Activated T-cell treated with anti-CD3 and anti-CD28 coated beads, Interleukin-2, amount 50 U/mL, for 4 hours (primary cell): ENCODE measurements at regions not wholly inside any gene's neighbourhood (a gene's known extent, or its start where the extent isn't known, plus 50 kb on each side); places are given as distances from the start of the nearest gene placed in this dataset.

Experiments
- ATAC-seq, 2 donors: fragments of 200-7000 bp; cut with Tn5 transposase; one replicate each; pipeline ENCODE4 v1.10.0; 2021
- DNase-seq: peaks from one replicate; pipeline ENCODE4 v3.0.0-alpha.2; 2020
- H3K27me3 Mint-ChIP-seq: one replicate; pipeline ENCODE4 v1.8.0; 2021; ENCODE audit warnings: low read depth, mixed read lengths
- H3K36me3 Mint-ChIP-seq: one replicate; pipeline ENCODE4 v1.8.0; 2022; ENCODE audit warnings: mixed read lengths; ENCODE audit not compliant: insufficient read depth
- H3K4me1 Mint-ChIP-seq: one replicate; pipeline ENCODE4 v1.8.0; 2021; ENCODE audit warnings: low read depth, mixed read lengths
- H3K4me3 Mint-ChIP-seq: one replicate; pipeline ENCODE4 v1.8.0; 2021; ENCODE audit warnings: mild to moderate bottlenecking, moderate library complexity, mixed read lengths
- H3K9me3 Mint-ChIP-seq: one replicate; pipeline ENCODE4 v1.8.0; 2021; ENCODE audit warnings: mixed read lengths

DNA sequence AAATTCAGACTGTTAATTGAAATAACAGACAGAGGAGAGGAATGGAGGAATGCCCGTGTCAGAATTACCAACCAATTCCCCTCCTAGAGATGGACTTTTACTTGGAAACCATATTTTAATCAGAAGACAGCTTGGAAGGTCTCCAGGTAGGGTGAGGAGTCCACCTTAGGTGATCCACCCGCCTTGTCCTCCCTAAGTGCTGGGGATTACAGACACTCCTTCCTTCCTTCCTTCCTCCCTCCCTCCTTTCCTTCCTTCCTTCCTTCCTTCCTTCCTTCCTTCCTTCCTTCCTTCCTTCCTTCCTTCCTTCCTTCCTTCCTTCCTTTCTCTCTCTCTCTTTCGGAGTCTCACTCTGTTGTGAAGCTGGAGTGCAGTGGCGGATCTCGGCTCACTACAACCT lies 328.0 kb downstream of the RAPGEF2 start:
- ATAC-seq, result no peak
- H3K4me3 Mint-ChIP-seq, result no peak overlapping the region
- peaks cover 3% of the 10 kb centered on the region for H3K27me3 Mint-ChIP-seq
- no peaks in the 10 kb centered on the region for H3K4me1 Mint-ChIP-seq
- no peaks in the 10 kb centered on the region for H3K9me3 Mint-ChIP-seq
- H3K36me3 Mint-ChIP-seq, result no peaks in the 10 kb centered on the region
- DNase-seq, result no peak

DNA sequence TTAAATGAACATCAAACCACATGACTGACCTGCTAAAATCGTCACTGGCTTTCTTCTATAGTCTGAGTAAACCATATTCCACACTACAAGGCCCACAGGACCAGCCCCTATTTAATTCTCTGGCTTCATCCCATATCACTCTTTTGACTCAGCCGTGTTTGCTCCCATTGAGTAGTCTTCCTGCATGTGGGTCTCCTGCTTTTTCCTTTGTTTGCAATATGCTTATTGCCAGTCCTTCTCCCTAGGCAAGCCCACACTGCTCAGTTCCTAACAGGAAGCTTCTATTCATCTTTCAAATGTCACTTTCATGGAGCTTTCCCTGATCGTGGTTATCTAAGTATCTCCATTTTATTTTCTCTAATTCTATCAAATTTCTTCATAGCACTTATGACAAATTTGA lies 329.6 kb downstream of the RAPGEF2 start:
- no peak overlapping the region for H3K4me3 Mint-ChIP-seq
- no peaks in the 10 kb centered on the region for H3K4me1 Mint-ChIP-seq
- no peaks in the 10 kb centered on the region for H3K9me3 Mint-ChIP-seq
- peaks cover 3% of the 10 kb centered on the region for H3K27me3 Mint-ChIP-seq
- ATAC-seq, result no peak
- DNase-seq, result no peak
- H3K36me3 Mint-ChIP-seq, result no peaks in the 10 kb centered on the region

DNA sequence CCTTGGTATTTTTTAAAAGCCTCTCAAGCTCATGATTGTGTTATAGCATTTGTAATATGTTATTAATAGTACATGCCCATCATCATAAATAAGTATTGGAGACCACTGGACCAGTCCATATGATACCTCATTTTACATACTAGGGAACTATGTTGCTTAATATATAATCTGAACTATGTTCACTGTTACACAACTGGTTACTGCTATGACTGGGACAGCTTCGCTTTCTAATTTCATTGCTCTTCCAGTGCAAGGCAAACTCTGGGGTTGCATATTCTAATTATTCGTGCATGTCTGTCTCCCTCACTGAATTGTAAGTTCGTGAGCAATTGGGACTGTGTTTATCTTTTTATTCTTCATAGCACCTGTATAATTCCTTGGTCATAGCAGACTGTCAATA lies 330.5 kb downstream of the RAPGEF2 start:
- no peaks in the 10 kb centered on the region for H3K4me1 Mint-ChIP-seq
- H3K4me3 Mint-ChIP-seq, result no peak overlapping the region
- peaks cover 3% of the 10 kb centered on the region for H3K27me3 Mint-ChIP-seq

DNA sequence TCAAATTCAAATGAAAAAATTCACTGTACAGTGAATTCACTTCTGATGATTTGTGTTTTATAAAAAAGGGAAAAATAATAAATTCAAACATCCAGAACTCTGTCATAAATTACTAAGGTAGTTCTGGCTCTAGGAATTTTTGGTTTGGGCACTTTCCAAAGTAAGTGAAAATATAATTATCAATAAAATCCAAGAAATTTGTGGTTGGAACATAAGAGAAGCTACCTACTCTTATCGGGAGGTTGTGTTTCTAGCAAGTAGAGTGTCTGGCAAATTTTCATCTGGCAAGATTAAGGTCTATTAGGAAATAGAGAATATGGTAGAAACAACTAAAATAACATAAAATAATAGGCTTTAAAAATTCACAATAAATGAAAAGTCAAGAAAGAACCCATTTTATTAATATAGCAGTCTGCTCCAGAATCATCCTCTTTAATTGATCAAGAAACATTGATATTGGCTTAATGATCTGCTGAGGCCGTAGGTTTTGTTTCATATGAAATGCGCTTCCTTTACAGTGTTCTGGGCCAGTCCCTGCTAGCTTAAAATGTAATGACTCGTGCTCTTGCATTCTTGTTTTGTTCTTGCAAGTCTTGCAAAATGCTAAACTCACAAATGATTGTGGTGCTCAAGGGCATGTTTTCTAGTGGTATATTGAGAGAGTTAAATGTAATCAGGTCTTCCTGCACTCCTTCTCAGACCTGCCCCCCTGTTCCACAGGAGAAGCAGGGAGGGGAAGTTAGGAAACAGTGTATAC lies 331.4 kb downstream of the RAPGEF2 start:
- Mint-ChIP-seq H3K4me1 (no peaks in the 10 kb centered on the region), H3K4me3 (no peak overlapping the region), H3K36me3 (no peaks in the 10 kb centered on the region), H3K27me3 (peaks cover 3% of the 10 kb centered on the region), H3K9me3 (no peaks in the 10 kb centered on the region)
- DNase-seq (no peak), ATAC-seq (no peak)

More for the DNA sequence above, 330.5 kb downstream of the RAPGEF2 start:
- Mint-ChIP-seq H3K36me3 (no peaks in the 10 kb centered on the region), H3K9me3 (no peaks in the 10 kb centered on the region)
- ATAC-seq, result no peak
- DNase-seq, result no peak

DNA sequence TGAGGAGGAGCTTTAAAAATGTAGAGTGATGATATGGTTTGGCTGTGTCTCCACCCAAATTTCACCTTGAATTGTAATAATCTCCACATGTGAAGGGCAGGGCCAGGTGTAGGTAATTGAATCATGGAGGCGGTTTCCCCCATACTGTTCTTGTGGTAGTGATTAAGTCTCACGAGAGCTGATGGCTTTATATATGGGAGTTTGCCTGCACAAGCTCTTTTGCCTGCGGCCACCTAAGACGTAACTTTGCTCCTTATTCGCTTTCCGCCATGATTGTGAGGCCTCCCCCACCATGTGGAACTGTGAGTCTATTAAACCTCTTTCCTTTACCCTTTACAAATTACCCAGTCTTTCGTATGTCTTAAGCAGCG lies 332.0 kb downstream of the RAPGEF2 start:
- Mint-ChIP-seq H3K9me3 (no peaks in the 10 kb centered on the region), H3K36me3 (no peaks in the 10 kb centered on the region), H3K27me3 (peaks cover 3% of the 10 kb centered on the region), H3K4me3 (no peak overlapping the region), H3K4me1 (no peaks in the 10 kb centered on the region)
- DNase-seq (no peak), ATAC-seq (no peak)

DNA sequence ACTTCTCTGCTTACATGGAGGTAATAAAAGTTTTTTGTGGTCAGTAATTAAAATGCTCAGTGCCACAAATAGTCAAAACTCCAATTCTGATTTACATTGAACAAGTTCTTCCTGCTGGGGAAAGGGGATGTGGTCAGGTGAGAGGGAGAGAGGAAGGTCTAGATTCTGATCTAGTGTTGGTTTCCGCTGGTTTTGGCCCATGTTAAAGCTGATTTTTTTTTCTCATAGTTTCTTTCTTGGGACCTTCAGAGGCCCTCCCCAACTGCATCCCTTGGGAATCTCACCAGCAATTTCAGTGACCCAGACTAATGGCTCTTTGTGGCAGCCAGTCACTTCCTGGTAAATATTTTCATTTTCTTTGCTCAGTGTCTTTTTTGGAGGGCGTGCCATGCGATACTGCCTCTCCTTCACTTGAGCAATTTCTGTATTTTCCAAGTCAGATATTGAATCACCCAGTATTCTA lies 332.7 kb downstream of the RAPGEF2 start:
- Mint-ChIP-seq H3K9me3 (no peaks in the 10 kb centered on the region), H3K27me3 (peaks cover 3% of the 10 kb centered on the region), H3K4me3 (no peak overlapping the region), H3K36me3 (no peaks in the 10 kb centered on the region), H3K4me1 (no peaks in the 10 kb centered on the region)
- no peak for DNase-seq
- ATAC-seq, result no peak

DNA sequence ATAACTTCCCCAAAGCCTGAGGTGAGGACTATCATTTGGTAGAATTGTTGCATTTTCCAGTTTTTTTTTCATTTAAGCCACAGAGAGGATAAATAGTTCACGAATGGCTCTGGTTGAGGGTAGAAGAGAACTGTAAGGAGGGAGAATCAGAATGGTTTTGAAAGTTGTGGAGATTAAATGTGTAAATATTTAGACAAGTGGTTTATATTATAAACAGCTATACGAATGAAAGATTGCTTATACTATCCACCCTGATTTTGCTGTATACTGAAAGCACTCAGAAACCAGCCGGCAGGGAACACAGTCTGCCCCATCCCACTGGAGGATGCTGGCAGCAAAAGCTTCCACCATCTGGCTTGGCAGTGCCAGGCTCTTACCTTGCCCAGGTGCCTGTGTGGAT lies 341.1 kb downstream of the RAPGEF2 start:
- ATAC-seq, result no peak
- Mint-ChIP-seq H3K4me3 (no peak overlapping the region), H3K4me1 (no peaks in the 10 kb centered on the region), H3K27me3 (peaks cover 6% of the 10 kb centered on the region), H3K36me3 (no peaks in the 10 kb centered on the region), H3K9me3 (no peaks in the 10 kb centered on the region)
- DNase-seq, result no peak

DNA sequence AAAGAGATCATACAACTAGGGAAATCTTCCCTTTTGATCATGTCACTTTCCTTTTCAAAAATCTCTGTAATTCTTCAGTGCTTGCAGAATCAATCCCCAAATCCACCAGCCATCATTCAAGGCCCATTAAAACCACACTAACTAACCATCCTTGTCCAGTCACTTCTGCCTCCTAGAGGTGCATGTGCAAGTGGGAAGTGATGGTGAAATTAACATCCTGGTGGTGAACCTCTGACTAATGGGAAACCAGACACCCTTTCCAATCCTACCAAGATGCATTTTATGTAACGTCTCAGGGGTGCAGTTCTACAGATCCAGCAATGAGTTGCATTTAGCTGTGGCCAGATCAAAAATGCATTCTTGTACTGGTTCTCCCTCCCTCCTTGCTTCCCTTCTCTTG lies 341.8 kb downstream of the RAPGEF2 start:
- no peak for ATAC-seq

DNA sequence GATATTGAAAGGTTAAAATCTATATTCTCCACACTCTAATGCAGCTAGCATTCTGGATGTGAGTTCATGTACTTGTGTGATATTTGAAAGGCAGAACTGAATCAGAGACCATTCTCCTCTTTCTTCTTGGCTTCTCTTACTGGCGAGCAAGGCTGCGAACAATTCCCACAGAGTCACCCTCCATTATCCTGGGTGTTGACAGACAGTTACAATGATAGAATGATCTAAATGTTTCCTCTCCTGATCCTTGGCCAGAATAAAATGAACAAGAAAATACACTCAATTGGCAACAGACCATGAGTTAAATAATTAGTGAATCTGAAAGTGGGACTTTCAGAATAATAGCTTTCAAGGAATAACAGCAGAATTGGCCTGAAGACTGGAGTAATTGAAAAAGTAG lies 342.8 kb downstream of the RAPGEF2 start:
- no peak overlapping the region for H3K4me3 Mint-ChIP-seq
- peaks cover 6% of the 10 kb centered on the region for H3K27me3 Mint-ChIP-seq
- H3K36me3 Mint-ChIP-seq, result no peaks in the 10 kb centered on the region
- DNase-seq (no peak), ATAC-seq (no peak)
- no peaks in the 10 kb centered on the region for H3K4me1 Mint-ChIP-seq
- no peaks in the 10 kb centered on the region for H3K9me3 Mint-ChIP-seq

More for the DNA sequence above, 341.8 kb downstream of the RAPGEF2 start:
- H3K9me3 Mint-ChIP-seq, result no peaks in the 10 kb centered on the region
- H3K4me1 Mint-ChIP-seq, result no peaks in the 10 kb centered on the region
- no peak for DNase-seq
- H3K36me3 Mint-ChIP-seq, result no peaks in the 10 kb centered on the region
- no peak overlapping the region for H3K4me3 Mint-ChIP-seq
- H3K27me3 Mint-ChIP-seq, result peaks cover 6% of the 10 kb centered on the region

DNA sequence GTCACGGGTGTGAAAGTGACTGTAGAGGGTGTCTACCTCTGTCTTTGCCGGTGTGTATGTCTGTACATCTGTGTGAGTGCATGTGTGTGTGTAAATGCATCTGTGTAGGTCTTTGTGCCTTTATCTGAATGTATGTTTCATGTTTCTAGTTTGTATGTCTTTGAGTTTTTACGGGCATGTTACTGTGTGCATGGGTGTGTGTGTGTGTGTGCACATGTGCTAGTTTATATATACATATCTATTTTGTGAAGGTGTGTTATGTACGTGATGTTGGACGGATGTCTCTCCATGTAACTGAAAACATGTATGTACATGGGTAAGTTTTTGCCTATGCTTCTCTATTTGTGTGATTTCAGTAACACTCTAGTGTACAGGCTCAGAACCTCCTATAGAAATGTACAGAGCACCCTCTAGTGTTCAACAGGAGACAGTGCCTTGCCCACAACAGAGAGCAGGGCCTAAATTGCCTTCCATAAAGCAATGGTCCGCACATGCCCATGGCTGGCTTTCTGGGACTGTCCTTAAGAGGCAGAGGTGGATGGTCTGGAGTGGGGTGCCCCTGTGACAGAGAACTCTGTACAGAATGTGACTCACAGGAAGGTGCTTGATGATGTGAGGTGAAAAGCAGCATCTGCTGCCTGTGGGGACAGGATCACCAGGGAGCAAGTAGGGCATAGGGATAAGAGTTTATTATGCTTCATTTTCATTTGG lies 343.5 kb downstream of the RAPGEF2 start:
- DNase-seq (no peak), ATAC-seq (peak; percentile 70 to 76)
- no peaks in the 10 kb centered on the region for H3K4me1 Mint-ChIP-seq
- no peak overlapping the region for H3K4me3 Mint-ChIP-seq
- H3K9me3 Mint-ChIP-seq, result no peaks in the 10 kb centered on the region
- no peaks in the 10 kb centered on the region for H3K36me3 Mint-ChIP-seq
- peaks cover 6% of the 10 kb centered on the region for H3K27me3 Mint-ChIP-seq

DNA sequence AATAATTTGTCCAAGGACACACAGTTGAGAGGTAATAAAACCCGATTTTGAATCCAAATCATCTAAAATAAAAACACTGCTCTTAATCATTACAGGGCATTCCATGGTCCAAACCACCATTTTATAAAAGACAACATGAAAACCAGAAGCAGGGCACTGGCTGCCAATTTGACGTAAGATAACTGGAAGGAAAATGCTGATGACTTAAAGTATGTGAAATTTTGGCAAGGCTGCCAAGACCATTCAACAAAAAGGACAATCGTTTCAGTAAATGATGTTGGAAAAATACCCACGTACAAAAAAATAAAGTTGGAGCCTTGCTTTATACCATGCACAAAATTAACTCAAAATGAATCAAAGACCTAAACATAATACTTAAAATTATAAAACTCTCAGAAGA lies 344.4 kb downstream of the RAPGEF2 start:
- H3K27me3 Mint-ChIP-seq, result peaks cover 6% of the 10 kb centered on the region
- DNase-seq, result no peak
- no peaks in the 10 kb centered on the region for H3K4me1 Mint-ChIP-seq
- ATAC-seq, result no peak
- H3K36me3 Mint-ChIP-seq, result no peaks in the 10 kb centered on the region
- no peak overlapping the region for H3K4me3 Mint-ChIP-seq
- no peaks in the 10 kb centered on the region for H3K9me3 Mint-ChIP-seq

DNA sequence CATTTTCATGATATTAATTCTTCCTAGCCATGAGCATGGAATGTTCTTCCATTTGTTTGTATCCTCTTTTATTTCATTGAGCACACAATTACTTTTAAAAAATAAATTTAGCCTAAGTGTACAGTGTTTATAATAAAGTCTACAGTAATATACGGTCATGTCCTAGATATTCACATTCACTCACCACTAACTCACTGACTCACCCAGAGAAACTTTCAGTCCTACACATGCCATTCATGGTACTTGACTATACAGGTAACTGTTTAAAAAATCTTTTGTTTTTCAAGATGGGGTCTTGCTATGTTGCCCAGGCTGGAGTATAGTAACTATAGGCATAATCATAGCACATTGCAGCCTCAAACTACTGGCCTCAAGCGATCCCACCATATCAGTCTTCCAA lies 348.1 kb downstream of the RAPGEF2 start:
- Mint-ChIP-seq H3K9me3 (no peaks in the 10 kb centered on the region), H3K36me3 (no peaks in the 10 kb centered on the region), H3K4me1 (no peaks in the 10 kb centered on the region), H3K4me3 (no peak overlapping the region), H3K27me3 (peaks cover 6% of the 10 kb centered on the region)
- no peak for ATAC-seq
- no peak for DNase-seq

DNA sequence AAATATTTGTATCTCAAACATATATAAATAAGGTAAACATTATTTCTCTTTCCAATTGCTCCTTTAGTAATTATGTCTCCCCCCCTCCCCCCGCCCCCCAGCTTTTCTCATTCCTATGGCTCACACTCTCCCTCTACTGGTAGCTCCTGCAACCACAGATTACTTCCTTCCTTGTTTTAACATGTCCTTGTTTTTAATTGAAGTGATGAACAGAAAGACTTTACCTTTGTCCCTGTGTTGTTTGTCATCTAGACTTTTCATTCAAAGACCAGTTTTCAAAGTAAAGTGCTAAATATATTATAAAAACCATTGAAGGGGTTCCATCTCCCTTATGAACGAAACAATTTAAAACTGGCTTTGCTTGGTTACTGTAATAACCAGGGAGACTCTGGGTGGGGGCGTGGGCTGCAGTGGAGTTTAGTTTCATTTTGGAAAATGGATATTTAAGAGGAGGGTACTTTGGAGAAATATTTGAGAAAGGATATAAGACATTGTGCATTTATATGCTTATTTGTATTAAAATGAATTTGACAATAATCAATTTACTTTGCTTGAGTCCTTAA lies 352.9 kb downstream of the RAPGEF2 start:
- no peaks in the 10 kb centered on the region for H3K36me3 Mint-ChIP-seq
- no peaks in the 10 kb centered on the region for H3K4me1 Mint-ChIP-seq
- H3K4me3 Mint-ChIP-seq, result no peak overlapping the region
- no peaks in the 10 kb centered on the region for H3K27me3 Mint-ChIP-seq
- DNase-seq (no peak), ATAC-seq (no peak)
- H3K9me3 Mint-ChIP-seq, result no peaks in the 10 kb centered on the region

DNA sequence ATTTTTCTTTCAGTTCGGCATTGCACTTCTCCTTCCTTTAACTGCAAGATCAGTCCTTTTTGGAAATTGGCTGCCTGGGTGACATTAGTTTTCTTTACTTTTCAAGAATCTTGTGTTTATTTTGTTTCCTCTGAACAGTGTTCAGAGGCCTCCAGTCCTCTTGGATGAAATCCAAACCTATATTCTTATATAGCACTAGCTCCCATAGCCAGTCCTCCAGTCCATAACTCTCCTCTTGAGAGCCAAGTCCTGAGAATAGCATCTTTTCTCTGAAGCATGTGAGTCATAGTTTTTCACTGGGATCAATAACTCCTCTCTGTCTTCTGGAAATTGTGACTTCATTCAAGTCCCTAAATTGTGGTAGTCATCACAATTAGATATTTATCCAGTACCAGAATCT lies 357.5 kb downstream of the RAPGEF2 start:
- DNase-seq (no peak), ATAC-seq (no peak)
- Mint-ChIP-seq H3K36me3 (no peaks in the 10 kb centered on the region), H3K4me3 (no peak overlapping the region), H3K4me1 (no peaks in the 10 kb centered on the region), H3K9me3 (peaks cover 19% of the 10 kb centered on the region), H3K27me3 (no peaks in the 10 kb centered on the region)

DNA sequence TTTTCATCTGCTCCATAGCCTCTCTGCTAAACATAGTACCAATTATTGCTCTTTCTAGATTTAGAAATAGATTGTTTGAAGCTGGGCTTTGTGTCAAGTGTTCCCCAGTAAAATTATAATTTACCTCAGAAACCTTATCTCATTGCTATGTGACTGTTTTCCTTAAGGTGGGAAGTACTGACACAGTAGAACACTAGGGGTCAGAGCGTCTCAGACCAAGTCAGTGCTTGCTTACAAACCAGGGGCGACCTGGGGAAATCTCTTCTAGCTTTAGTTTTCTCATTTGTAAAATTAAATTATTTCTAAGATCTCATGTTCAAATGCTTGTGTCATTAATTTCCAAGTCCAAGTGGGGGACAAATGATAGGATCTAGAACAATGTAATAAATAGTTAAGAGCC lies 360.4 kb downstream of the RAPGEF2 start:
- Mint-ChIP-seq H3K27me3 (peaks cover 3% of the 10 kb centered on the region), H3K36me3 (no peaks in the 10 kb centered on the region), H3K9me3 (peaks cover 19% of the 10 kb centered on the region), H3K4me3 (no peak overlapping the region), H3K4me1 (no peaks in the 10 kb centered on the region)
- DNase-seq (no peak), ATAC-seq (no peak)
